Natural killer cell (primary cell): ENCODE measurements at regions not wholly inside any gene's neighbourhood (a gene's known extent, or its start where the extent isn't known, plus 50 kb on each side); places are given as distances from the start of the nearest gene placed in this dataset.

Source experiments
- ATAC-seq, 3 donors: fragments of 150-1000 bp in 2 of 3; fragments of 200-7000 bp in 1 of 3; cut with Tn5 transposase; 1 replicate in 1 of 3; 2 replicates in 2 of 3; pipeline ENCODE4 v1.10.0; 2021; ENCODE audit warnings: mild to moderate bottlenecking in 2 of 3, moderate library complexity in 2 of 3
- DNase-seq, 2 donors: peaks; one replicate each; pipeline versions ENCODE4 v3.0.0 to v3.0.0-alpha.2; 2013 to 2021; ENCODE audit warnings: mixed read lengths in 1 of 2
- H3K27ac ChIP-seq: one replicate; pipeline ENCODE4 v1.5.1; 2013; ENCODE audit warnings: mild to moderate bottlenecking, low read length
- H3K27me3 ChIP-seq: one replicate; pipeline ENCODE4 v1.6.1; 2013; ENCODE audit warnings: low read length; ENCODE audit not compliant: control insufficient read depth, insufficient read depth
- H3K36me3 ChIP-seq: one replicate; pipeline ENCODE4 v1.6.1; 2013; ENCODE audit warnings: low read length; ENCODE audit not compliant: control insufficient read depth, insufficient read depth
- H3K4me1 ChIP-seq: one replicate; pipeline ENCODE4 v1.6.1; 2013; ENCODE audit warnings: low read length; ENCODE audit not compliant: control insufficient read depth, insufficient read depth
- H3K4me3 ChIP-seq: one replicate; pipeline ENCODE4 v1.5.1; 2013; ENCODE audit warnings: low read length
- H3K9me3 ChIP-seq: one replicate; pipeline ENCODE4 v1.6.1; 2013; ENCODE audit warnings: low read length; ENCODE audit not compliant: control insufficient read depth, insufficient read depth
- H3K27ac Mint-ChIP-seq, 2 donors: one replicate each; pipeline ENCODE4 v1.8.0; 2022; ENCODE audit warnings: mild to moderate bottlenecking in 2 of 2, mixed read lengths in 2 of 2, moderate library complexity in 1 of 2
- H3K27me3 Mint-ChIP-seq, 2 donors: one replicate each; pipeline ENCODE4 v1.8.0; 2022; ENCODE audit warnings: low read depth in 2 of 2, mixed read lengths in 2 of 2
- H3K36me3 Mint-ChIP-seq: one replicate; pipeline ENCODE4 v1.8.0; 2022; ENCODE audit warnings: mixed read lengths
- H3K4me1 Mint-ChIP-seq, 2 donors: one replicate each; pipeline ENCODE4 v1.8.0; 2022; ENCODE audit warnings: mixed read lengths in 2 of 2
- H3K4me3 Mint-ChIP-seq: one replicate; pipeline ENCODE4 v1.8.0; 2022; ENCODE audit warnings: mild to moderate bottlenecking, moderate library complexity, mixed read lengths
- H3K9me3 Mint-ChIP-seq, 2 donors: one replicate each; pipeline ENCODE4 v1.8.0; 2022; ENCODE audit warnings: mixed read lengths in 2 of 2
- WGBS: methylation state at CpG from one replicate; pipeline ENCODE4 v1.1.7; 2013; ENCODE audit warnings: missing lambda C conversion rate; ENCODE audit not compliant: insufficient coverage; 5-methylcytosine and 5-hydroxymethylcytosine counted together
- intact Hi-C: fragments of 100-400 bp; cut with micrococcal nuclease; formaldehyde crosslinking; loops from one replicate; pipeline ENCODE4 v1.14.2; 2022
- TF ChIP-seq, protein P1 (sequence below): fragments of 200-600 bp; IDR thresholded peaks from one replicate; pipeline ENCODE4 v1.8.0; 2022; ENCODE audit warnings: antibody characterized with exemption

DNA sequence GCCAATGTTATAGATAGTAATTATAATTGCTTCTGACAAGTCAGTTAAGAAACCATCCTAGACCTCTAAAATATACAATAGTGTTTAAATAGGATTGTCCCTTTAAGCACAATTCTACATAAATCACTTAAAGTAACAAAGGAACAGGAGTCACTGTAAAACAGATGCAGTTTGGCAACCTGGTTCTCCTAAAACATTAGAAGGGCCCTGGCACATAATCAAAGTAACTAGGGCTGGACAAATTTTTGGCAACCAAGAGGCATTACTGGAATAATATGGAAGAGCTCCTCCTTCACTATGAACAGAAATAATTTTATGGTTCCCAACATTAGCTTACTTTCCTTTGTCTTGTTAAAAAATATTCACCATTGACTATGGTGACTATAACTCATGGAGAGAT, 75.0 kb upstream of the CCDC160 start:
- Mint-ChIP-seq H3K4me1 (peaks cover 0 to 10% of the 10 kb centered on the region in 2 donors), H3K4me3 (no peak overlapping the region), H3K36me3 (no peaks in the 10 kb centered on the region), H3K9me3 (no peaks in the 10 kb centered on the region), H3K27ac (no peak overlapping the region), H3K27me3 (peaks cover 0 to 18% of the 10 kb centered on the region in 2 donors)
- intact Hi-C loops: no loop called here
- no peak for ATAC-seq
- no peaks in the 10 kb centered on the region for H3K9me3 ChIP-seq
- H3K36me3 ChIP-seq: no peaks in the 10 kb centered on the region
- no peaks in the 10 kb centered on the region for H3K4me1 ChIP-seq
- no peak overlapping the region for H3K4me3 ChIP-seq
- DNase-seq: no peak
- H3K27me3 ChIP-seq: no peaks in the 10 kb centered on the region
- TF ChIP-seq, protein P1, sequence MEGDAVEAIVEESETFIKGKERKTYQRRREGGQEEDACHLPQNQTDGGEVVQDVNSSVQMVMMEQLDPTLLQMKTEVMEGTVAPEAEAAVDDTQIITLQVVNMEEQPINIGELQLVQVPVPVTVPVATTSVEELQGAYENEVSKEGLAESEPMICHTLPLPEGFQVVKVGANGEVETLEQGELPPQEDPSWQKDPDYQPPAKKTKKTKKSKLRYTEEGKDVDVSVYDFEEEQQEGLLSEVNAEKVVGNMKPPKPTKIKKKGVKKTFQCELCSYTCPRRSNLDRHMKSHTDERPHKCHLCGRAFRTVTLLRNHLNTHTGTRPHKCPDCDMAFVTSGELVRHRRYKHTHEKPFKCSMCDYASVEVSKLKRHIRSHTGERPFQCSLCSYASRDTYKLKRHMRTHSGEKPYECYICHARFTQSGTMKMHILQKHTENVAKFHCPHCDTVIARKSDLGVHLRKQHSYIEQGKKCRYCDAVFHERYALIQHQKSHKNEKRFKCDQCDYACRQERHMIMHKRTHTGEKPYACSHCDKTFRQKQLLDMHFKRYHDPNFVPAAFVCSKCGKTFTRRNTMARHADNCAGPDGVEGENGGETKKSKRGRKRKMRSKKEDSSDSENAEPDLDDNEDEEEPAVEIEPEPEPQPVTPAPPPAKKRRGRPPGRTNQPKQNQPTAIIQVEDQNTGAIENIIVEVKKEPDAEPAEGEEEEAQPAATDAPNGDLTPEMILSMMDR: no peak
- H3K27ac ChIP-seq: no peak overlapping the region

DNA sequence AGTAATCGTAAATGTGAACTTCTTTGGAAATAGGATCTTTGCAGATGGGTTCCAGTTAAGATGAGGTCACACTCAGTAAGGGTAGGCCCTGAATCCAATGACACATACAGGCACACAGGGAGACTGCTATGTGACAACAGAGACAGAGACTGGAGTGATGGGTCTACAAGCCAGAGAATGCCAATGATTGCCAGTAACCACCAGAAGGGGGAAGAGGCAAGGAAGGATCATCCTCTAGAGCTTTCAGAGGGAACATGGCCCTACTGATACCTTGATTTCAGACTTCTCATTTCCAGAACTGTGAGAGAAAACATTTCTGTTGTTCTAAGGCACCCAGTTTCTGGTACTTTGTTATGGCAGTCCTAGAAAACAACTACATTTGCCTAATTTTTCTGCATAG, 73.1 kb upstream of the CCDC160 start:
- DNase-seq: no peak
- intact Hi-C loops: no loop called here
- no CpG with 5 or more reads among the region's 1 CpG for WGBS
- no peaks in the 10 kb centered on the region for H3K36me3 Mint-ChIP-seq
- Histone ChIP-seq H3K9me3 (no peaks in the 10 kb centered on the region), H3K4me3 (no peak overlapping the region), H3K36me3 (no peaks in the 10 kb centered on the region), H3K27ac (no peak overlapping the region), H3K4me1 (no peaks in the 10 kb centered on the region), H3K27me3 (no peaks in the 10 kb centered on the region)
- H3K9me3 Mint-ChIP-seq: no peaks in the 10 kb centered on the region
- H3K27ac Mint-ChIP-seq: no peak overlapping the region
- no peak for ATAC-seq
- TF ChIP-seq, protein P1: no peak
- H3K4me3 Mint-ChIP-seq: no peak overlapping the region
- H3K27me3 Mint-ChIP-seq: peaks cover 0 to 18% of the 10 kb centered on the region in 2 donors
- peaks cover 7 to 16% of the 10 kb centered on the region in 2 donors for H3K4me1 Mint-ChIP-seq

DNA sequence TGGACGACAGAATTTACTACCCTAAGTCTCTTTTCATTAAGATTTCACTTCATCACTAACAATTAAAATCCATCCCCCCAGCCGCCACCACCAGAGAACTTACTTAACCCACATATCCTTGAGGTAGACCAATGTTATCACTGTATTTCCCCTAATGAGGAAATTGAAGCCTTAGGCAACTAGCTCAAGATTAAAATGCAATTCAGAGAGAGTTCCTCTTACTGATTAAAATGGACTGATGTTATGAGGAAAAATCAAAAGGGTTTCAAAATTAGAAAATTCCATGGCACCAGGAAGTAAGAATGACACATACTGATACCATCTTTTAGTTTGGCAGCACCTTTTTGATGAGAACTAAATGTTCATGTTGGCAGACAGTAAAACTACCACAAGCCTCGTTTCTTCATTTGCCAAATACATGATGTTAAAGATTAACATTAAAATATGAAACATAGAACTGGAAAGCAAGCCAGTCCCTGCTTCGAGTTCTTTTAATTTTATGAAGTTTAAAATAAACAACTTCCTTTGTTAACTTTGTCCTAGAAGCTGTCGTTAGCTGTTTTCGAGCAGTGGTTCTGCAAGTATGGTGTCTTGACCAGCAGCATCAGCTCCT, 69.3 kb upstream of the CCDC160 start:
- Histone ChIP-seq H3K9me3 (no peaks in the 10 kb centered on the region), H3K4me3 (no peak overlapping the region), H3K36me3 (no peaks in the 10 kb centered on the region), H3K27ac (no peak overlapping the region), H3K27me3 (no peaks in the 10 kb centered on the region), H3K4me1 (peaks cover 5% of the 10 kb centered on the region)
- Mint-ChIP-seq H3K4me3 (no peak overlapping the region), H3K27me3 (peaks cover 0 to 27% of the 10 kb centered on the region in 2 donors), H3K4me1 (peaks cover 13% of the 10 kb centered on the region in 2 donors), H3K36me3 (no peaks in the 10 kb centered on the region), H3K9me3 (no peaks in the 10 kb centered on the region), H3K27ac (no peak overlapping the region)
- intact Hi-C loops: no loop called here
- WGBS: 58% methylated on average over 5 of the region's 6 CpGs
- DNase-seq (no peak), ATAC-seq (no peak)
- TF ChIP-seq, protein P1: no peak
